Lower lobe of right lung (tissue), 2 donors: ENCODE measurements at regions not wholly inside any gene's neighbourhood (a gene's known extent, or its start where the extent isn't known, plus 50 kb on each side); places are given as distances from the start of the nearest gene placed in this dataset.

Source experiments
- ATAC-seq, 2 donors: fragments of 200-7000 bp; cut with Tn5 transposase; one replicate each; pipeline ENCODE4 v1.9.1; 2020 to 2022; ENCODE audit warnings: mild to moderate bottlenecking in 2 of 2, moderate library complexity in 2 of 2
- DNase-seq: peaks from one replicate; pipeline ENCODE4 v3.0.0-alpha.2; 2020
- H3K27ac ChIP-seq: fragments of 200-600 bp; one replicate; pipeline ENCODE4 v1.8.0; 2022
- H3K27me3 ChIP-seq: fragments of 200-600 bp; one replicate; pipeline ENCODE4 v1.8.0; 2022; ENCODE audit warnings: low read depth
- H3K36me3 ChIP-seq: fragments of 200-600 bp; one replicate; pipeline ENCODE4 v1.8.0; 2022; ENCODE audit warnings: mild to moderate bottlenecking
- H3K4me1 ChIP-seq: fragments of 200-600 bp; one replicate; pipeline ENCODE4 v1.8.0; 2022
- H3K4me3 ChIP-seq: fragments of 200-600 bp; one replicate; pipeline ENCODE4 v1.8.0; 2022; ENCODE audit warnings: mild to moderate bottlenecking
- H3K9me3 ChIP-seq: fragments of 200-600 bp; one replicate; pipeline ENCODE4 v1.8.0; 2022
- intact Hi-C: fragments of 100-400 bp; cut with DNase I; formaldehyde crosslinking; loops from one replicate; pipeline ENCODE4 v1.11.0; 2022
- TF ChIP-seq, protein P1 (sequence below): fragments of 200-600 bp; IDR thresholded peaks from one replicate; pipeline ENCODE4 v1.8.0; 2022; ENCODE audit warnings: antibody characterized with exemption, mild to moderate bottlenecking
- donor health status: DM: no; HTN: yes; CAD: no; lungs with severe emphysema.

DNA sequence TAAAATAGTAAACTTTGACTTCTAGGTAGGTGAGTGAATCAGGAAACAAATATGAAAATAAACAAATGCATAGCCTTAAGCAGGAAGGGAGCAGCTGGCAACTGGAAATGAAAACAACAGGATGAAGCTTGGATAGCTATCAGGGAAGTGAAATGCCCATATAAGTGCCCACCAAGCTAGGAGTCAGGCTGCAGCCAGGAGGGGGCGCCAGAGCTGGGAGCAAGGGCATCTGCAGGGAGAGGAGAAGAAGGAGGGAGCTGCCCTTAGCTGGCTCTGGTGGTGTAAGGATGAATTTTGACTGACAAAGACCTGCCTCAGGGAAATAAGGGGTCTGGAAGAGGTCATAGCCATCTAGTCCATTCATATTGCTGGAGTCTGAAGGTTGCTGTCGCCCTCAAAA lies 298.3 kb downstream of the TDRD15 start:
- intact Hi-C loops, result no loop called here
- no peak overlapping the region for H3K4me3 ChIP-seq
- no peaks in the 10 kb centered on the region for H3K27me3 ChIP-seq
- no peaks in the 10 kb centered on the region for H3K9me3 ChIP-seq
- no peak overlapping the region for H3K27ac ChIP-seq
- DNase-seq (peak; percentile 56), ATAC-seq (no peak)
- no peaks in the 10 kb centered on the region for H3K36me3 ChIP-seq
- TF ChIP-seq, protein P1, sequence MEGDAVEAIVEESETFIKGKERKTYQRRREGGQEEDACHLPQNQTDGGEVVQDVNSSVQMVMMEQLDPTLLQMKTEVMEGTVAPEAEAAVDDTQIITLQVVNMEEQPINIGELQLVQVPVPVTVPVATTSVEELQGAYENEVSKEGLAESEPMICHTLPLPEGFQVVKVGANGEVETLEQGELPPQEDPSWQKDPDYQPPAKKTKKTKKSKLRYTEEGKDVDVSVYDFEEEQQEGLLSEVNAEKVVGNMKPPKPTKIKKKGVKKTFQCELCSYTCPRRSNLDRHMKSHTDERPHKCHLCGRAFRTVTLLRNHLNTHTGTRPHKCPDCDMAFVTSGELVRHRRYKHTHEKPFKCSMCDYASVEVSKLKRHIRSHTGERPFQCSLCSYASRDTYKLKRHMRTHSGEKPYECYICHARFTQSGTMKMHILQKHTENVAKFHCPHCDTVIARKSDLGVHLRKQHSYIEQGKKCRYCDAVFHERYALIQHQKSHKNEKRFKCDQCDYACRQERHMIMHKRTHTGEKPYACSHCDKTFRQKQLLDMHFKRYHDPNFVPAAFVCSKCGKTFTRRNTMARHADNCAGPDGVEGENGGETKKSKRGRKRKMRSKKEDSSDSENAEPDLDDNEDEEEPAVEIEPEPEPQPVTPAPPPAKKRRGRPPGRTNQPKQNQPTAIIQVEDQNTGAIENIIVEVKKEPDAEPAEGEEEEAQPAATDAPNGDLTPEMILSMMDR, result peak; percentile 43
- no peaks in the 10 kb centered on the region for H3K4me1 ChIP-seq

DNA sequence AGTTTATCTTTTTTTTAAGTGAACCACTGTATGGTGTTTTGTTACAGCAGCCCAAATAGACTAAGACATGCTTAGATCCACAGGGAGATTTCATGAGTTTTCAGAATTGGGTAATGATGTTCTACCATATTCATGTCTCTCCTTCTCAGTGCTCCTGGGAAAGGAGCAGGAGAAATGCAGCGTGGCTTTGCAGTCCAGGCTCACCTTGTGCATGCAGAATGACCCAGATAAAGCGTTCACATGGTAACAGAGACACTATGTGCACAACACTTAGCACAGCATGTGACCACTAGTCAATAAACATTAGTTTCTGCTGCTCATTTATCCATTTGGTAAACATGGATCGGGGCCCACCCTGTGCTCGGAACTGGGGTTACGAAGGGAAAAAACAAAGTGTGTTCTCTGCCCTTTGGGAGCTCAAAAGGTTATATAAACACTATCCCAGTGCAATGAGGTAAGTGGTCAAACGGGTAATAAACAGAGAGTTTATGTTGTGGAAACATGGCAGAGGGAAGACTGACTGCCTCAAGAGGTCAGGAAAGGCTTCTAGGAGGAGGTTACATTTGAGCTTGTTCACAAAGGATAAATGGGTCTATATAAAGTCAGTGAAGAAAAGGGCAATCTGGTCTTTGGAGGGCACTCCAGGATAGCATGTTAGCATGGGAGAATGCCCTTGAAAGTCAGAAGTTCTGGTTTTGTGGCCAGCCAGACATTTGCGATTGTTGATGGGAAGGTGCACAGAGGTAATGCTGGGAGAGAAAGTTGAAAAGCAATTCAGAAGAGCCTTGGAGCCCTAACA lies 299.2 kb downstream of the TDRD15 start:
- DNase-seq, result no peak
- no peak for ATAC-seq
- Histone ChIP-seq H3K4me3 (no peak overlapping the region), H3K4me1 (no peaks in the 10 kb centered on the region), H3K27me3 (no peaks in the 10 kb centered on the region), H3K36me3 (no peaks in the 10 kb centered on the region), H3K27ac (no peak overlapping the region), H3K9me3 (no peaks in the 10 kb centered on the region)
- TF ChIP-seq, protein P1, result no peak
- intact Hi-C loops, result no loop called here

DNA sequence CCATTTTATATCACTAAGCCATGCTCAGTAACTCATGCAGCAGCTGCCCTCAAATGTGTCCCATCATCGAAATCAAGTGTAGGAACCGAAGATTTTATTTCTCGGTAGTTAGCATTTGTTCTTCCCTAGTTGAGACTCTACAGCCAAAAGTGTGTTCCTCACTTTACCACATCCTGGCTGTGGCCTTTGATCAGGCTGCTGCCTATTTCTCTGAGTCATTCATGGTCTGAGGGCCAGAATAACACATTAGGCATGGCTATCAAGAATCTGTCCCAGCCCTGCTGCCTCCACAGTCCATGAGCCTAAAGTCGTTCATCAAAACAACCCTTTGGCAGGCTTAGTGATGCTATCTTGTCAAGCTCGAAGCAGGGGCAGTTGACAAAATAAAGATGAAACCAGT lies 300.1 kb downstream of the TDRD15 start:
- H3K9me3 ChIP-seq, result no peaks in the 10 kb centered on the region
- H3K27me3 ChIP-seq, result no peaks in the 10 kb centered on the region
- intact Hi-C loops, result no loop called here
- ATAC-seq (no peak), DNase-seq (no peak)
- no peak overlapping the region for H3K27ac ChIP-seq
- no peak overlapping the region for H3K4me3 ChIP-seq
- H3K4me1 ChIP-seq, result no peaks in the 10 kb centered on the region
- no peaks in the 10 kb centered on the region for H3K36me3 ChIP-seq
- TF ChIP-seq, protein P1, result no peak

DNA sequence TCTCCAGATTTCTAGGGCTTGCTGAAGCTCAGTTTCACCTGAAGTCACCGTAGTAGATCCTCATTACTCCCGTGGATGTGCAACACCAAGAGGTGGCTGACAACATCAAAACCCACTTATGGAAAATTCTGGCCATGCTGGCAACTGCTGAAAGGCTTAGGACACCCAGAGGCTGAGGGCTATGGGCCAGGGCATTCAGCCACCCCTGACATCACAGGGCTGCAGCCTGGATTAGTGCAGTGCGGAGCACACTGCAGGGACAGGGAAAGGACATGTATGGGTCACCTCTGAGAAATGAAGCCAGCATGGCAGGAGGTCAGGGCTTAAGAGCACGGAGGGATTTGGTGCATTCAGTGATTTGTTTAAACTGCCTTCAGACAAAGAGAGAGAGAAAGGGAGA lies 300.6 kb downstream of the TDRD15 start:
- no peaks in the 10 kb centered on the region for H3K36me3 ChIP-seq
- H3K27me3 ChIP-seq, result no peaks in the 10 kb centered on the region
- H3K4me1 ChIP-seq, result no peaks in the 10 kb centered on the region
- H3K9me3 ChIP-seq, result no peaks in the 10 kb centered on the region
- intact Hi-C loops, result no loop called here
- peak in 1 of 2 donors; percentile 40 for ATAC-seq
- no peak overlapping the region for H3K27ac ChIP-seq
- TF ChIP-seq, protein P1, result no peak
- H3K4me3 ChIP-seq, result no peak overlapping the region
- no peak for DNase-seq

DNA sequence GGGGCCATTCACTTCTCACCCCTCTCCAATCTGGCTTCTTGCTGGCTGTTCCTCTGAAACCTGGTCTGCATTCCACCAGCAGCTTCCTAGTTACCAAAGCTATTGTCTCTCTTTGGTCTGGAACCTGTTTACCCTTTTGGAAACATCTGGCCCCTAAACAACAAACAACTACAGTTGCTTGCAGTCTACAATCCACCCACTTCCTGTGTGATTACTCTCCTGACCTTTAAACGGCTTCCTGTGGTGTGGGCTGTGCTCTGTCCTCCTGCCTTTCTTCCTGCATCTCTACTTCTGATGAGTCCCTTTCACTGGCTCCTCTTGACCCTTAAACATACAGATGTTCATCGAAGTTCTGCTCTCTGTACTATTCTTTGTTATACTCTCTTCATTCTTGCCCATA lies 303.8 kb downstream of the TDRD15 start:
- H3K27ac ChIP-seq, result no peak overlapping the region
- ATAC-seq (no peak), DNase-seq (no peak)
- no peaks in the 10 kb centered on the region for H3K36me3 ChIP-seq
- H3K27me3 ChIP-seq, result no peaks in the 10 kb centered on the region
- intact Hi-C loops, result no loop called here
- no peaks in the 10 kb centered on the region for H3K9me3 ChIP-seq
- no peak overlapping the region for H3K4me3 ChIP-seq
- H3K4me1 ChIP-seq, result no peaks in the 10 kb centered on the region
- TF ChIP-seq, protein P1, result no peak
